ENCODE measurements at regions not wholly inside any gene's neighbourhood (a gene's known extent, or its start where the extent isn't known, plus 50 kb on each side); places are given as distances from the start of the nearest gene placed in this dataset.

- TF ChIP-seq CTCF (IDR thresholded peaks at IDR 0.05): no peak
- ATAC-seq (ENCODE audit: low FRiP score): no peak
- no peak for DNase-seq (ENCODE audit: low spot score)
These were observed 130.8 kb upstream of the HDAC4 start for GRCh38 chr2:239531456-239532241.

- TF ChIP-seq CTCF (IDR thresholded peaks at IDR 0.05): no peak
These were observed 130.0 kb upstream of the HDAC4 start for GRCh38 chr2:239530749-239531316.

GRCh38 chr2:239529313-239530015 is 128.6 kb upstream of the HDAC4 start:
- no peak for ATAC-seq (ENCODE audit: low FRiP score)
- TF ChIP-seq CTCF (IDR thresholded peaks at IDR 0.05): no peak

More at GRCh38 chr2:239530749-239531316, 130.0 kb upstream of the HDAC4 start:
- DNase-seq (ENCODE audit: low spot score) (no peak), ATAC-seq (ENCODE audit: low FRiP score) (no peak)

GRCh38 chr2:239528883-239529282 is 128.1 kb upstream of the HDAC4 start:
- DNase-seq (ENCODE audit: low spot score) (no peak), ATAC-seq (ENCODE audit: low FRiP score) (no peak)
- TF ChIP-seq CTCF (IDR thresholded peaks at IDR 0.05): no peak

More at GRCh38 chr2:239529313-239530015, 128.6 kb upstream of the HDAC4 start:
- DNase-seq (ENCODE audit: low spot score): no peak

GRCh38 chr2:239528146-239528545 is 127.3 kb upstream of the HDAC4 start:
- ATAC-seq (ENCODE audit: low FRiP score): no peak
- no peak for TF ChIP-seq CTCF (IDR thresholded peaks at IDR 0.05)
- DNase-seq (ENCODE audit: low spot score): no peak

- no peak for TF ChIP-seq CTCF (IDR thresholded peaks at IDR 0.05)
- DNase-seq (ENCODE audit: low spot score): no peak
- no peak for ATAC-seq (ENCODE audit: low FRiP score)
These were observed 126.0 kb upstream of the HDAC4 start for GRCh38 chr2:239526666-239527415.

Data from omental fat pad (tissue), 3 donors.